ENCODE measurements at regions not wholly inside any gene's neighbourhood (a gene's known extent, or its start where the extent isn't known, plus 50 kb on each side); places are given as distances from the start of the nearest gene placed in this dataset.

DNA sequence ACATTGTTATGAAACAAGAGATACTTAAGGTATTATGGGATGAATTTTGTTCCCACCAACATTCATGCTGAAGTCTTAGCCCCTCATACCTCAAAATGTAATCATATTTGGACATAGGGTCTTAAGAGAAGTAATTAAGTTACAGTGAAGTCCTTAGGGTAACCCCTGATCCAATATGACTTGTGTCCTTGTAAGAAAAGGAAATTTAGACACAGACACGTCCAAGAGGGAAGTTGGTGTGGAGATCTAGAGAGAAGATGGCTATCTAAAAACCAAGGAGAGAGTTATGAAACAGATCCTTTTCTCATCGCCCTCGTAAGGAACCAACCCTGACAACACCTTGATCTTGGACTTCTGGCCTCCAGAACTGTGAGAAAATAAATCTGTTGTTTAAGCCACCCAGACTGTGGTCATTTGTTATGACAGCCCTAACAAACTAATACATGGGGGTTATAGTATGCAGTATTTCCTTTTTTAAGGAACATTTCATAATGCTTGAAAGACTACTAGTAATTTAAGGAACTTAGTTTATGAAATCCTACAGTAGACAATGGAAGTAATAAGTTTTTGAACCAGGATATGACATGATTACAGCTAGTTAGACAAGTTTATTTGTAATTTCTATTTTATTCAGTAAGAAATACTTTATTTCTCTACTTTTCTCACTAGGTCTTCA lies 875.5 kb upstream of the ADGRL2 start:
- Histone ChIP-seq H3K27me3 (ENCODE audit: control insufficient read depth in 2 of 2, insufficient read depth in 2 of 2, low read length in 2 of 2) (no peaks in the 10 kb centered on the region), H3K4me1 (ENCODE audit: control insufficient read depth in 2 of 2, insufficient read depth in 2 of 2, low read length in 2 of 2) (no peaks in the 10 kb centered on the region), H3K9ac (ENCODE audit: low read depth in 1 of 2, low read length in 2 of 2) (no peak overlapping the region), H3K9me3 (ENCODE audit: control insufficient read depth in 2 of 2, low read length in 2 of 2) (peaks cover 0 to 4% of the 10 kb centered on the region in 2 donors), H3K36me3 (ENCODE audit: control insufficient read depth in 2 of 2, insufficient read depth in 2 of 2, low read length in 2 of 2) (no peaks in the 10 kb centered on the region), H3K4me3 (ENCODE audit: low read length in 2 of 2) (no peak overlapping the region), H3K27ac (ENCODE audit: low read depth in 2 of 2, low read length in 2 of 2) (no peak overlapping the region)

DNA sequence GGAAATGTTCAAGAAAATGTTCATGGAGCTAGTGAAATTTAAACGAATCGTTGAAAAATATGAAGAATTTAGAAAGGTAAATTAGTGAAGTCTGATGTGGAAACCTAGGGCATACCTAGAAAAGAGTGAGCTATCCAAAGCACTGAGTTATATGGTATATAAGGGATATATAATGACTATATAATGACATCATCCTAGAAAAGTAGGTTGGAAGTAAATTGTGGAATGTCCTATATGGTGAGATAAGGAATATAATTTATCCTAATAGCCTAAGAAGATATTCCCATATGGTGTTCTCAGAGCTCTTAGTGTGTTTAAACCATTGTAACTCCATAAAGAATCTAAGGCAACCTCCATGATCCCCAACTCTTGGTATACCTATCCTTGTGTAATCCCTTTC lies 876.4 kb upstream of the ADGRL2 start:
- Histone ChIP-seq H3K4me1 (ENCODE audit: control insufficient read depth in 2 of 2, insufficient read depth in 2 of 2, low read length in 2 of 2) (no peaks in the 10 kb centered on the region), H3K9ac (ENCODE audit: low read depth in 1 of 2, low read length in 2 of 2) (no peak overlapping the region), H3K36me3 (ENCODE audit: control insufficient read depth in 2 of 2, insufficient read depth in 2 of 2, low read length in 2 of 2) (no peaks in the 10 kb centered on the region), H3K4me3 (ENCODE audit: low read length in 2 of 2) (no peak overlapping the region), H3K27me3 (ENCODE audit: control insufficient read depth in 2 of 2, insufficient read depth in 2 of 2, low read length in 2 of 2) (no peaks in the 10 kb centered on the region), H3K27ac (ENCODE audit: low read depth in 2 of 2, low read length in 2 of 2) (no peak overlapping the region), H3K9me3 (ENCODE audit: control insufficient read depth in 2 of 2, low read length in 2 of 2) (no peaks in the 10 kb centered on the region)

DNA sequence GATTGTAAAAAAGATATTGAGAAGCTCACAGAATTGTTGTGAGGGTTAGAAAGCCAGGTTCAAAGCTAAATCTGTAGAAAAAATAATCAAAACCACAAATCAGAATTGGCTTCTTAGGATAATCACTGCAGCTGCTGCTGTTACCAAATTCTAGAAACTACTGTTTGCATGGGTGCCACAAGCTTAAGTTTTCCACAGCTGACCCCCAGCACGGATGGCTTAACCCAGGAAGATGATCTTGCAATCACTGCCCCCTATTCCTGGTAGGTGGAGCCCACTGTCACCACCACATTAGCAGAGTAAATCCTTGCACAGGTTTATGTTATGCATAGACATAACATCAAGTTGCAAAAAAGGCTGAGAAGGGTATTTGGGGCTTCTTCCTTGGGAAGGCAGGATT lies 877.8 kb upstream of the ADGRL2 start:
- H3K4me1 ChIP-seq (ENCODE audit: control insufficient read depth in 2 of 2, insufficient read depth in 2 of 2, low read length in 2 of 2), result no peaks in the 10 kb centered on the region
- no peak overlapping the region for H3K27ac ChIP-seq (ENCODE audit: low read depth in 2 of 2, low read length in 2 of 2)
- H3K9me3 ChIP-seq (ENCODE audit: control insufficient read depth in 2 of 2, low read length in 2 of 2), result no peaks in the 10 kb centered on the region
- H3K27me3 ChIP-seq (ENCODE audit: control insufficient read depth in 2 of 2, insufficient read depth in 2 of 2, low read length in 2 of 2), result no peaks in the 10 kb centered on the region
- H3K4me3 ChIP-seq (ENCODE audit: low read length in 2 of 2), result no peak overlapping the region
- H3K36me3 ChIP-seq (ENCODE audit: control insufficient read depth in 2 of 2, insufficient read depth in 2 of 2, low read length in 2 of 2), result no peaks in the 10 kb centered on the region
- no peak overlapping the region for H3K9ac ChIP-seq (ENCODE audit: low read depth in 1 of 2, low read length in 2 of 2)

DNA sequence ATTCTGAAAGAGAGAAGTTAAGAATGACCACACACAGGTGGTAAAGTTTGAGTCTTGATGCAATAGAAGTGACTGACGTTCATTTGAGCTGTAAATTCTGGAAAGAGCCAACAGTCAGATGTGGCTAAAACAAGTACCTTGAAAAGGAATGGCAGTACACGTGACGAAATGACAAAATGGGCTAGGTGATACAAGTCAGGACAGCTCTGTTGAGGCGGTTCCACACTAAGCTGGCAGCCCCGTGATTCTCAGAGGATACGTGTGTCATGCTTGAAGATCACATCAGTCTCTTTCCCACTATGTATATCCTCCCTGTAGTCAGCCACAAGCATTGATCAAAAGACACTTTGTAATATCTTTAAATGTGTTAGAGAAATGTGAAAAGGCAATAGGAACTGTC lies 881.3 kb upstream of the ADGRL2 start:
- H3K27ac ChIP-seq (ENCODE audit: low read depth in 2 of 2, low read length in 2 of 2), result no peak overlapping the region
- no peaks in the 10 kb centered on the region for H3K4me1 ChIP-seq (ENCODE audit: control insufficient read depth in 2 of 2, insufficient read depth in 2 of 2, low read length in 2 of 2)

DNA sequence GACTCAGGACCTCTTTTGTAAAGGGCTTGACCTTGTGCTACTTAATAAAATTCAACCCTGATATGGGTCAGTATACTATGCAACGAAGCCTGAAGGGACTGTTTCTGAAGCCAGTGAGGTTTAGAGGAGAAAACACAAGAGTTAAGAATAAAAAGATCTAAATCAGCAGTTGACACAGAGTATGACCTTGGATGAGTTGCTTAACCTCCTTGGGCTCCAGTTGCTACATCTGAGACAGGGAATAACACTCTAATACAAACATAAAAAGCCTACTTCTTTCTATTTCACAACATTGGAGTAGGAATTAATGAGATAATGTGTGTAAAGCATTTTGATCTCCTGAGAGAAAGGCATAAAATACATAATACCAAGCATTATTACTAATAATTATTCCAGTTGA lies 882.4 kb upstream of the ADGRL2 start:
- Histone ChIP-seq H3K27ac (ENCODE audit: low read depth in 2 of 2, low read length in 2 of 2) (no peak overlapping the region), H3K9ac (ENCODE audit: low read depth in 1 of 2, low read length in 2 of 2) (no peak overlapping the region), H3K4me1 (ENCODE audit: control insufficient read depth in 2 of 2, insufficient read depth in 2 of 2, low read length in 2 of 2) (no peaks in the 10 kb centered on the region), H3K36me3 (ENCODE audit: control insufficient read depth in 2 of 2, insufficient read depth in 2 of 2, low read length in 2 of 2) (no peaks in the 10 kb centered on the region), H3K4me3 (ENCODE audit: low read length in 2 of 2) (no peak overlapping the region), H3K9me3 (ENCODE audit: control insufficient read depth in 2 of 2, low read length in 2 of 2) (no peaks in the 10 kb centered on the region), H3K27me3 (ENCODE audit: control insufficient read depth in 2 of 2, insufficient read depth in 2 of 2, low read length in 2 of 2) (no peaks in the 10 kb centered on the region)

More for the DNA sequence above, 881.3 kb upstream of the ADGRL2 start:
- Histone ChIP-seq H3K27me3 (ENCODE audit: control insufficient read depth in 2 of 2, insufficient read depth in 2 of 2, low read length in 2 of 2) (no peaks in the 10 kb centered on the region), H3K9me3 (ENCODE audit: control insufficient read depth in 2 of 2, low read length in 2 of 2) (no peaks in the 10 kb centered on the region), H3K36me3 (ENCODE audit: control insufficient read depth in 2 of 2, insufficient read depth in 2 of 2, low read length in 2 of 2) (no peaks in the 10 kb centered on the region), H3K9ac (ENCODE audit: low read depth in 1 of 2, low read length in 2 of 2) (no peak overlapping the region), H3K4me3 (ENCODE audit: low read length in 2 of 2) (no peak overlapping the region)

DNA sequence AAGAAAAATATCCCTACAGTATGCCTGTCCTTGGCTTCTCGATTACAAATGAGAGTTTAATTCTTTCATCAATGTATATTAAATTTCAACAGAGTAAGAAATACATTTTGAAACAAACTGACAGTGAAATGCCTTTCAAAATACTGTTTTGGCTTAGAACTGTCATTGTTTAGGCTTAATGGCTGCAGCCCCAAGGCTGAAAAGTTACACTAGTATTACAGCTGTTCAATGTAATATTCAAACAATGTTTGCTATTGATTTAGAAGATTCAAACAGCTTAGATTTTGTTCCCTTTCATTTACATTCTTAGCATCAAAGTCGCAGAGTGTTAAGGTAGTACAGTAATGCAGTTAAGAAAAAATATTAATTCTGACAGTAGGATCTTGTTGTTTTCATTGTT lies 882.9 kb upstream of the ADGRL2 start:
- no peak overlapping the region for H3K9ac ChIP-seq (ENCODE audit: low read depth in 1 of 2, low read length in 2 of 2)
- H3K27me3 ChIP-seq (ENCODE audit: control insufficient read depth in 2 of 2, insufficient read depth in 2 of 2, low read length in 2 of 2), result no peaks in the 10 kb centered on the region
- no peak overlapping the region for H3K4me3 ChIP-seq (ENCODE audit: low read length in 2 of 2)
- H3K36me3 ChIP-seq (ENCODE audit: control insufficient read depth in 2 of 2, insufficient read depth in 2 of 2, low read length in 2 of 2), result no peaks in the 10 kb centered on the region
- no peak overlapping the region for H3K27ac ChIP-seq (ENCODE audit: low read depth in 2 of 2, low read length in 2 of 2)
- H3K4me1 ChIP-seq (ENCODE audit: control insufficient read depth in 2 of 2, insufficient read depth in 2 of 2, low read length in 2 of 2), result no peaks in the 10 kb centered on the region
- no peaks in the 10 kb centered on the region for H3K9me3 ChIP-seq (ENCODE audit: control insufficient read depth in 2 of 2, low read length in 2 of 2)

DNA sequence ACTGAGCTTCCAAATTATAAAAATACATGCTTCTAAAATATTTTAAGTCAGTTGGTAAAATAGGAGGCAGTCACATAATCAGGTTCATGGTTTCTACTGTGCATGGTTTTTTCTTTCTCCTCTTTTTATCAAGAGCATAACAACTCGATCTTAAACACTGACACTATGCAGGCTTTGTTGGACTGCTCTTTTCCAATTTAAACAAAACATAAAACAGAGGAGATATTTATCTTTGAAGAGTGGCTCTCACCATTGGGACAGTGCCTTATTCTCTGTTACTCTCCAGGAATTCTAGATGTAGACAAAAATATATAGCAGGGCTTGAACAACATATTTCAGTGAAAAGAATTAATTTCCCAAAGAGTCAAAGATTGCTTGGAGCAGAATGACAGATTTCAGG lies 883.5 kb upstream of the ADGRL2 start:
- no peak overlapping the region for H3K27ac ChIP-seq (ENCODE audit: low read depth in 2 of 2, low read length in 2 of 2)
- no peaks in the 10 kb centered on the region for H3K36me3 ChIP-seq (ENCODE audit: control insufficient read depth in 2 of 2, insufficient read depth in 2 of 2, low read length in 2 of 2)
- H3K4me3 ChIP-seq (ENCODE audit: low read length in 2 of 2), result no peak overlapping the region
- H3K9ac ChIP-seq (ENCODE audit: low read depth in 1 of 2, low read length in 2 of 2), result no peak overlapping the region
- no peaks in the 10 kb centered on the region for H3K4me1 ChIP-seq (ENCODE audit: control insufficient read depth in 2 of 2, insufficient read depth in 2 of 2, low read length in 2 of 2)
- H3K27me3 ChIP-seq (ENCODE audit: control insufficient read depth in 2 of 2, insufficient read depth in 2 of 2, low read length in 2 of 2), result no peaks in the 10 kb centered on the region
- no peaks in the 10 kb centered on the region for H3K9me3 ChIP-seq (ENCODE audit: control insufficient read depth in 2 of 2, low read length in 2 of 2)

DNA sequence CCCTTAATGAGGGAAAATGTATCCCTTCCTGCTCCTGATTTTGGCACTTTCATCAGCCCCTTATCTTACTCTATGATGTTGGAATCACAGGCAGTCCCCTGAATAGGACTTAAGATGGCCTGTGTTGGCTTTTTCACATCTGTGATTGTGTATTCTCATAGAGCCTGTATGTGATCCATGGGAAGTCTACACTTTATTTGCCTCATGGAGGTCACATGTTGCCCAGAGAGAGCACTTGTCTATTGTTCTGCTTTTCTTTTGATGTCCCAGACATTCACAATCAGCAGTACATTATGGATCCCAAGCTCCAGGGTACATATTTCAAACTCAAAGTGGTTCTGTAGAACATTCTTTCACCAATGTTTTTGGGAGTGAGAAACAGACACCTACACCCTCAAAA lies 885.2 kb upstream of the ADGRL2 start:
- Histone ChIP-seq H3K36me3 (ENCODE audit: control insufficient read depth in 2 of 2, insufficient read depth in 2 of 2, low read length in 2 of 2) (no peaks in the 10 kb centered on the region), H3K27ac (ENCODE audit: low read depth in 2 of 2, low read length in 2 of 2) (no peak overlapping the region), H3K27me3 (ENCODE audit: control insufficient read depth in 2 of 2, insufficient read depth in 2 of 2, low read length in 2 of 2) (no peaks in the 10 kb centered on the region), H3K4me3 (ENCODE audit: low read length in 2 of 2) (no peak overlapping the region), H3K9me3 (ENCODE audit: control insufficient read depth in 2 of 2, low read length in 2 of 2) (no peaks in the 10 kb centered on the region), H3K9ac (ENCODE audit: low read depth in 1 of 2, low read length in 2 of 2) (no peak overlapping the region), H3K4me1 (ENCODE audit: control insufficient read depth in 2 of 2, insufficient read depth in 2 of 2, low read length in 2 of 2) (no peaks in the 10 kb centered on the region)

DNA sequence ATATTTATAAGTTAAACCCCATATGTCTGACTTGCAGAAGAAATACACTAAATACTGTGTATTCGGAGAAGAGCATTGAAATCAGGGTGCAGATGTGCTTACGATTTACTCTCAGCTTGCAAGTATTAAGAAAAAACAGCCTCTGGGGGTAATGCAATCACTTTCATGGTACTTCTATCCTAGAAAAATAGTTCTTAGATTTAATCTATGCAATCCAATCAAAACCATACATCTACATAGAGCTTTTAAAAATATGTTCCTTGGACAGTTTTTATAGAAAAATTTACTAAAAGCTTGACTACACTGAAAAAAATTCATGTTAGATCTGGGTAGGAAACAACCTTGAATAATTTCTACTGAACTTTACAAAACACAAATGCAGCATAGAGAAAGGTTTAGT lies 890.3 kb upstream of the ADGRL2 start:
- H3K36me3 ChIP-seq (ENCODE audit: control insufficient read depth in 2 of 2, insufficient read depth in 2 of 2, low read length in 2 of 2), result no peaks in the 10 kb centered on the region
- H3K9me3 ChIP-seq (ENCODE audit: control insufficient read depth in 2 of 2, low read length in 2 of 2), result no peaks in the 10 kb centered on the region
- H3K4me3 ChIP-seq (ENCODE audit: low read length in 2 of 2), result no peak overlapping the region
- H3K9ac ChIP-seq (ENCODE audit: low read depth in 1 of 2, low read length in 2 of 2), result no peak overlapping the region
- no peak overlapping the region for H3K27ac ChIP-seq (ENCODE audit: low read depth in 2 of 2, low read length in 2 of 2)
- no peaks in the 10 kb centered on the region for H3K4me1 ChIP-seq (ENCODE audit: control insufficient read depth in 2 of 2, insufficient read depth in 2 of 2, low read length in 2 of 2)
- no peaks in the 10 kb centered on the region for H3K27me3 ChIP-seq (ENCODE audit: control insufficient read depth in 2 of 2, insufficient read depth in 2 of 2, low read length in 2 of 2)

DNA sequence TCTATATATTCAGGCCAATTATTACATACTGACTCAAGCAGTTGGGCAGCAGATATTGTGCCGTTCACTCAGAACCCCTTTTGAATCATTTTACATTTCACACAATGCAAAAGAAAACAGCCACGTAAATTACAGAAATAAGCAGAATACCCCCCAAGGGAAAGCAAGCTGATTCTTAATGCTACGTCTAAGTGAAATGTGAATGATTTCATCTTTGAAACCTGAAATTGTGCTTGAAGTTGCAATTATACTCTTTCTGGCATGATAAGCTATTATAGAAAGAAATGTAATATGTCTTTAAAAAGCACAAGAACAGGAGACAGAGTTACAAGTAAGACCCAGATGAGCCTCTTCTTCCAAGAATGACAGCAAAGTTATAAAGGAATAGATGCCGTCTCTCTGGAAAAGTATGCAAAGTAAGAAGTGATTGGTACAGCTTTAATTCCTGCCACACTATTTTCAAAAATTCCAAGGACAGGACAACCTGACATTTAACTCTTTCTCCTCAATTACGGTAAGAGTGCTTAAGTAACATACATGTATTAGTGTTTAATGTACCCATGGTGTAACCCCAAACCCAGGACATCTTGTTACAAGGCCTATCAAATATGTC lies 891.5 kb upstream of the ADGRL2 start:
- no peaks in the 10 kb centered on the region for H3K4me1 ChIP-seq (ENCODE audit: control insufficient read depth in 2 of 2, insufficient read depth in 2 of 2, low read length in 2 of 2)
- no peak overlapping the region for H3K27ac ChIP-seq (ENCODE audit: low read depth in 2 of 2, low read length in 2 of 2)
- no peaks in the 10 kb centered on the region for H3K36me3 ChIP-seq (ENCODE audit: control insufficient read depth in 2 of 2, insufficient read depth in 2 of 2, low read length in 2 of 2)
- H3K4me3 ChIP-seq (ENCODE audit: low read length in 2 of 2), result no peak overlapping the region
- no peaks in the 10 kb centered on the region for H3K9me3 ChIP-seq (ENCODE audit: control insufficient read depth in 2 of 2, low read length in 2 of 2)
- H3K27me3 ChIP-seq (ENCODE audit: control insufficient read depth in 2 of 2, insufficient read depth in 2 of 2, low read length in 2 of 2), result no peaks in the 10 kb centered on the region
- no peak overlapping the region for H3K9ac ChIP-seq (ENCODE audit: low read depth in 1 of 2, low read length in 2 of 2)
